Esophagus muscularis mucosa (tissue), 4 donors: ENCODE measurements at regions not wholly inside any gene's neighbourhood (a gene's known extent, or its start where the extent isn't known, plus 50 kb on each side); places are given as distances from the start of the nearest gene placed in this dataset.

Source experiments
- DNase-seq: peaks from one replicate; pipeline ENCODE4 v3.0.0-alpha.2; 2017; ENCODE audit errors: extremely low spot score
- H3K27ac ChIP-seq, 4 donors: fragments of 200-600 bp; sonication (generic); replicated peaks in 1 of 4; 1 replicate in 3 of 4; 2 replicates in 1 of 4; pipeline ENCODE4 v1.5.1; 2016 to 2019; ENCODE audit warnings: mild to moderate bottlenecking in 1 of 4
- H3K27me3 ChIP-seq, 4 donors: fragments of 200-600 bp; sonication (generic); one replicate each; pipeline versions ENCODE4 v1.5.1 to v1.6.0; 2016 to 2019
- H3K36me3 ChIP-seq, 4 donors: fragments of 200-600 bp; sonication (generic); one replicate each; pipeline ENCODE4 v1.5.1; 2016 to 2019
- H3K4me1 ChIP-seq, 4 donors: fragments of 200-600 bp; sonication (generic); one replicate each; pipeline ENCODE4 v1.5.1; 2016 to 2019
- H3K4me3 ChIP-seq, 4 donors: fragments of 200-600 bp; sonication (generic); 1 replicate in 2 of 4; 2 replicates in 2 of 4; pipeline ENCODE4 v1.5.1; 2016 to 2019; ENCODE audit warnings: mild to moderate bottlenecking in 4 of 4, moderate library complexity in 1 of 4
- H3K9me3 ChIP-seq, 4 donors: fragments of 200-600 bp; sonication (generic); 1 replicate in 3 of 4; 2 replicates in 1 of 4; pipeline ENCODE4 v1.5.1; 2016 to 2019
- CTCF ChIP-seq, 3 experiments: fragments of 200-600 bp in 2 of 3; fragments of 450-650 bp in 1 of 3; sonication (generic) in 2 of 3; IDR thresholded peaks; one replicate each; pipeline ENCODE4 v1.5.1; 2017 to 2019; ENCODE audit warnings: antibody characterized with exemption in 3 of 3, mild to moderate bottlenecking in 2 of 3, moderate library complexity in 1 of 3
- EP300 ChIP-seq: sonication (generic); formaldehyde crosslinking; IDR thresholded peaks from one replicate; pipeline ENCODE4 v1.6.1; 2017; ENCODE audit warnings: antibody characterized with exemption
- POLR2A ChIP-seq: fragments of 450-650 bp; IDR thresholded peaks from one replicate; pipeline ENCODE4 v1.6.1; 2017; ENCODE audit warnings: antibody characterized with exemption, moderate library complexity, mild to moderate bottlenecking, low read depth
- POLR2AphosphoS5 ChIP-seq, 2 donors: sonication (generic); formaldehyde crosslinking; IDR thresholded peaks; one replicate each; pipeline ENCODE4 v1.6.1; 2017; ENCODE audit warnings: antibody characterized with exemption in 2 of 2
- WGBS: methylation state at CpG from one replicate; pipeline ENCODE4 v1.1.5; 2018; 5-methylcytosine and 5-hydroxymethylcytosine counted together
- intact Hi-C: fragments of 100-400 bp; cut with DNase I; formaldehyde crosslinking; loops from one replicate; pipeline ENCODE4 v1.15.1; 2023

- no peak for DNase-seq
- Histone ChIP-seq H3K27me3 (peaks cover 0 to 20% (median 0%) of the 10 kb centered on the region in 4 donors), H3K9me3 (no peaks in the 10 kb centered on the region), H3K4me1 (peaks cover 0 to 8% (median 1%) of the 10 kb centered on the region in 4 donors), H3K27ac (no peak overlapping the region), H3K4me3 (no peak overlapping the region), H3K36me3 (no peaks in the 10 kb centered on the region)
- TF ChIP-seq POLR2AphosphoS5 (IDR thresholded peaks at IDR 0.05) (no peak), EP300 (no peak), CTCF (IDR thresholded peaks at IDR 0.05) (no peak), POLR2A (no peak)
- intact Hi-C loops = no loop called here
- WGBS = 58% methylated on average over 2 of the region's 2 CpGs
These were observed 63.3 kb upstream of the ARHGAP18 start for GRCh38 chr6:129773304-129773703.

GRCh38 chr6:129771678-129772077 lies 61.7 kb upstream of the ARHGAP18 start:
- H3K27me3 ChIP-seq = peaks cover 0 to 36% (median 8%) of the 10 kb centered on the region in 4 donors
- H3K4me1 ChIP-seq = peaks cover 8 to 19% (median 11%) of the 10 kb centered on the region in 4 donors
- no peak for DNase-seq
- intact Hi-C loops = no loop called here
- WGBS = 95% methylated on average over 4 of the region's 4 CpGs
- H3K4me3 ChIP-seq = no peak overlapping the region
- no peaks in the 10 kb centered on the region for H3K9me3 ChIP-seq
- no peak overlapping the region for H3K27ac ChIP-seq
- H3K36me3 ChIP-seq = no peaks in the 10 kb centered on the region
- no peak for TF ChIP-seq EP300
- no peak for TF ChIP-seq CTCF (IDR thresholded peaks at IDR 0.05)
- TF ChIP-seq POLR2AphosphoS5 (IDR thresholded peaks at IDR 0.05) = no peak
- no peak for TF ChIP-seq POLR2A

GRCh38 chr6:129767776-129768485 lies 58.0 kb upstream of the ARHGAP18 start:
- TF ChIP-seq POLR2AphosphoS5 (IDR thresholded peaks at IDR 0.05) = no peak
- no peak for TF ChIP-seq EP300
- TF ChIP-seq POLR2A = no peak
- TF ChIP-seq CTCF (IDR thresholded peaks at IDR 0.05) = no peak
- peaks cover 8 to 11% (median 10%) of the 10 kb centered on the region in 4 donors for H3K4me1 ChIP-seq
- DNase-seq = no peak
- WGBS = 68% methylated on average over 11 of the region's 11 CpGs
- H3K4me3 ChIP-seq = peak overlapping the region in 3 of 4 donors; percentile 46 to 56 (median 49)
- peaks cover 0 to 47% (median 11%) of the 10 kb centered on the region in 4 donors for H3K27me3 ChIP-seq
- H3K36me3 ChIP-seq = no peaks in the 10 kb centered on the region
- intact Hi-C loops = no loop called here
- no peaks in the 10 kb centered on the region for H3K9me3 ChIP-seq
- H3K27ac ChIP-seq = no peak overlapping the region

GRCh38 chr6:129766959-129767728 lies 57.2 kb upstream of the ARHGAP18 start:
- Histone ChIP-seq H3K36me3 (no peaks in the 10 kb centered on the region), H3K4me3 (peak overlapping the region; percentile 42 to 56 (median 48)), H3K27ac (no peak overlapping the region), H3K27me3 (peaks cover 0 to 47% (median 11%) of the 10 kb centered on the region in 4 donors), H3K9me3 (no peaks in the 10 kb centered on the region), H3K4me1 (peaks cover 8 to 11% (median 10%) of the 10 kb centered on the region in 4 donors)
- no peak for DNase-seq
- WGBS = 2% methylated on average over 36 of the region's 36 CpGs
- intact Hi-C loops = no loop called here
- no peak for TF ChIP-seq EP300
- TF ChIP-seq POLR2AphosphoS5 (IDR thresholded peaks at IDR 0.05) = no peak
- no peak for TF ChIP-seq CTCF (IDR thresholded peaks at IDR 0.05)
- TF ChIP-seq POLR2A = no peak
